OCI-LY1 (cell line): ENCODE measurements at regions not wholly inside any gene's neighbourhood (a gene's known extent, or its start where the extent isn't known, plus 50 kb on each side); places are given as distances from the start of the nearest gene placed in this dataset.

ENCODE experiments used
- EZH2 ChIP-seq: fragments of 200-600 bp; sonication (generic), shearing (Covaris generic); IDR thresholded peaks from 2 replicates; pipeline ENCODE4 v1.8.0; 2017; ENCODE audit warnings: borderline replicate concordance, mixed run types, mild to moderate bottlenecking, antibody characterized with exemption, low read length, moderate library complexity, mixed read lengths
- TF ChIP-seq, protein P1 (sequence below): fragments of 200-600 bp; sonication (generic), shearing (Covaris generic); IDR thresholded peaks from 2 replicates; pipeline ENCODE4 v1.5.1; 2017; ENCODE audit warnings: mild to moderate bottlenecking, antibody characterized with exemption, low read length, moderate library complexity, mixed read lengths

DNA sequence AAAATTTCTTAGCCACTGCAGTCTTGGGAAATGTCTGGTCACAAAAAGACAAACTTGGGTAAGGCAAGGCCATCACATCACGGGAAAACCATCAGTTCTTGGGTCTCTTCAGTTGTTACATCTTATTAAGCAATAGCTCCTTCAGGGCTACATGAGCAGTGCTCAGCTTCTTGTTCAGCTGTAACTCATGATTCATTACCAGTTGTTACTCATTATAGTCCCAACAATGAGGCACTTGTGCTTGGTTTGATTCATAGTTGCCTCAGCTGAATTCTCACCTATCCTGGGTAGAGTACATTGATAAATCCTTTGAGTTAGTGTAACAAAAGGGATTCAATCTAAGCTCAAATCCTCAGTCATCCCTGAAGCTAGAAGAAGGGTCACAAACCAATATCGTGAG, 102.4 kb upstream of the DCC start:
- TF ChIP-seq, protein P1, sequence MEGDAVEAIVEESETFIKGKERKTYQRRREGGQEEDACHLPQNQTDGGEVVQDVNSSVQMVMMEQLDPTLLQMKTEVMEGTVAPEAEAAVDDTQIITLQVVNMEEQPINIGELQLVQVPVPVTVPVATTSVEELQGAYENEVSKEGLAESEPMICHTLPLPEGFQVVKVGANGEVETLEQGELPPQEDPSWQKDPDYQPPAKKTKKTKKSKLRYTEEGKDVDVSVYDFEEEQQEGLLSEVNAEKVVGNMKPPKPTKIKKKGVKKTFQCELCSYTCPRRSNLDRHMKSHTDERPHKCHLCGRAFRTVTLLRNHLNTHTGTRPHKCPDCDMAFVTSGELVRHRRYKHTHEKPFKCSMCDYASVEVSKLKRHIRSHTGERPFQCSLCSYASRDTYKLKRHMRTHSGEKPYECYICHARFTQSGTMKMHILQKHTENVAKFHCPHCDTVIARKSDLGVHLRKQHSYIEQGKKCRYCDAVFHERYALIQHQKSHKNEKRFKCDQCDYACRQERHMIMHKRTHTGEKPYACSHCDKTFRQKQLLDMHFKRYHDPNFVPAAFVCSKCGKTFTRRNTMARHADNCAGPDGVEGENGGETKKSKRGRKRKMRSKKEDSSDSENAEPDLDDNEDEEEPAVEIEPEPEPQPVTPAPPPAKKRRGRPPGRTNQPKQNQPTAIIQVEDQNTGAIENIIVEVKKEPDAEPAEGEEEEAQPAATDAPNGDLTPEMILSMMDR, result no peak
- TF ChIP-seq EZH2, result no peak
